HG03520 (cell line): ENCODE measurements at regions not wholly inside any gene's neighbourhood (a gene's known extent, or its start where the extent isn't known, plus 50 kb on each side); places are given as distances from the start of the nearest gene placed in this dataset.
A peak's percentile ranks its signal among the peaks of the same experiment; 100 is the strongest.
"Not testable (repeated sequence)": the region's sequence is repeated elsewhere in the genome, so short reads cannot be mapped to it uniquely, and the experiment has no call there.

Experiments used
- ATAC-seq: cut with Tn5 transposase; IDR thresholded peaks from one replicate; pipeline ENCODE4 v1.9.1; 2021; ENCODE audit warnings: mild to moderate bottlenecking, moderate library complexity; ENCODE audit not compliant: unreplicated experiment

DNA sequence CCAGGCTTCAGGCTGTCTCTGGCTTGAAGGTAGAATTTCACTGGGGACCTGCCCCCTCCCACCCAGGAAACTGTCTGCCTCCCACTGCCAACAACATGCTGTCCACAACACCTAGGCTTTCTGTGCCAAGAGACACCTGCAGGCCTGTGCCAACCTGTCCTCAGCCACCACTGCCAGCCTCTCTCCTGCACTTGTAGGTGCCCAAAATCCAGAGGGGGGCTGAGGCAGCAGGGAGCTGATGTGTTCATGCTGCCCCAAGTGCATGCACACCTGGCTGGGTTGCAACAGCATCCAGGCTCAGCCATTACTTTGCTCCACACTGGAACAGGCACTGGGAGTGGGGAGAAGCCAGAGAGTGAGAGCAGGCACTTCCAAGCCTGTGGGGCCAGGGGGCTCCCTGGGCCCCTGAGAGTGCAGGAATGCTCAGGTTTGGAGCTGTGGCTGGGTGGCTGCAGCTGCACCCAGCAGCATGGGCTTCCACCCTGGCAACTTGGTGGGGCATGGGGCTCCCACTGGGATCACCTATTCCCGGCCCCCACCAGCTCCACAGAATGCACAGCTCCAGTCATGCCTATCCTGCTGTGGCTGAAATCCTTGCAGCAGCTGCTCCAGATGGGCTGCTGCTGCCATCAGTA, 218.1 kb upstream of the OBI1 start:
- no peak for ATAC-seq

DNA sequence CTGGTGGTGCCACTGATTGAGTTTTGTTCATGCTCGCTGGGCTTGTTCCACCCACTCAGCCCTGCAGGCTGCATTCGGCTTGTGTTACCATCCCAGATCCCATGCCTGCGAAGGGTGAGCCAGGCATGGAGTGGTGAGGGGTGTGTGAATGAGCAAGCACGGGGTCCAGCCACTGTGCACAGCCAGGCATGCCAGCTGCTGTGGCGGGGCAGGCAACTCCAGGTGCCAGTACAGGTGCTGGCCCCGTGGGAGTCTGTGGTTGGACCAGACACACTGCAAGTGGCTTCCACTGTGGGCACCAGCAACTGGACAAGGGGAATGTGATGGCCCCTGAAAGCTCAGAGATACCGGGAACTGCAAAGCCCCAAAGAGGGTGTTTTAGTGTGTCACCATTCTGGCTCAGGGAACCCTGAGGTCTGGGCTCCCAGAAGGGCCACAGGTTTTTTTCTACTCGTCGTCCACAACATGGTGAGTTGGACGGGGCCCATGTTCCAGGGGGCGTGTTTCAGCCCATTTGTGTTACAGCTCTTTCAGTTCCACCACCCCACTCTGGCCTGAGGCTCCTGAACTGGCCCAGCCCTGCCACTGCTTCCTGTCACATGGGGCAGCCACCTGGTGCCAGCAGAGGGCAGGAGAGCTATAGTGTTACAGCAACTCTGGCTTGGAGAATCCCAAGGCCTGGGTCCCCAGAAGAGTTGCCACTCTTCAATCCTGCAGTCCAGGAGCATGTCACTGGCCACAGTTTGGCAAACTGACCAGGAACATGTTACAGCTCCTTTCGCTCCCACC, 217.0 kb upstream of the OBI1 start:
- peak; percentile 65 for ATAC-seq

DNA sequence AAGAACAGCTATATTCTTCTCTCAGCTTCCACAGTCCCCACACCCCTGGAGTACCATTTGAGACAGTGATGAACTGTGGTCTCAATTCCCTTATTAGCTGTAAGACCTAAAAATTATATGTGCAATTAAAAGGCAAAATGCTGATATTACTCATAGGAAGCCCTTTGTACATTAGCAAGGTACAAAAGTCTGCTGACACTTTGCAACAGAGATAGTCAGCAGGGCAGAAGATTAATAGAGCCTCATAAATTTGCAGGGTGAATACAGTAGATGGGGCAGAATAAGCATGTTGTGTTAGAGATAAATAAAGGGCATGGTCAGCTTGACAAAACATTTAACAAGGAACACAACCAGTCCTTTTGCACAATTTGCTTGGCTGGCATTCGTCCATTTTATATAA, 210.0 kb upstream of the OBI1 start:
- no peak for ATAC-seq

DNA sequence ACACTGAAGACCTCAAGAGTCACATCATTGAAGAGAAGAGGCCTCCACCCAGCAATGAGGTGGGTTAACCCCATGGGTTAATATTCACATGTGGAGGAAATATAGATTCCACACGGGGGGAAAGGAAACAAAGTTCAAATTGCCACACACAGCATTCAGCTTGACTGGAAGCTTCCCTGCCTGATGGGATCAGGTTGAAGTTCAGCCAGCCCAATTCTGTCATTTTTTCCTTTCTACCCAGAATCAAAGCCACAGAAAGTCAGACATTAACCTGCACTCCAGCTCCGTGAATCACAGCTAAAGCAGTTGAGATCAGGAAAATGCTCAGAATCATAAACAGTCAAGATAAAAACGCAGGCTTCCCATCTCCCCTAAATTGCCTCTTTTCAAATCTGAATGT, 208.7 kb upstream of the OBI1 start:
- ATAC-seq: no peak

DNA sequence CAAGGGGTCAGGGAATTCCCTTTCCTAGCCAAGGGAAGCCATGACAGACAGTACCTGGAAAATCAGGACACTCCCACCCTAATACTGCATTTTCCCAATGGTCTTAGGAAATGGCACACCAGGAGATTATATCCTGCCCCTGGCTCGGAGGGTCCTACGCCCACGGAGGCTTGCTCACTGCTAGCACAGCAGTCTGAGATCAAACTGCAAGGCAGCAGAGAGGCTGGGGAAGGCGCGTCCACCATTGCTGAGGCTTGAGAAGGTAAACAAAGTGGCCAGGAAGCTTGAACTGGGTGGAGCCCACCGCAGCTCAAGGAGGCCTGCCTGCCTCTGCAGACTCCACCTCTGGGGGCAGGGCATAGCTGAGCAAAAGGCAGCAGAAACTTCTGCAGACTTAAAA, 207.1 kb upstream of the OBI1 start:
- not testable (repeated sequence) for ATAC-seq

DNA sequence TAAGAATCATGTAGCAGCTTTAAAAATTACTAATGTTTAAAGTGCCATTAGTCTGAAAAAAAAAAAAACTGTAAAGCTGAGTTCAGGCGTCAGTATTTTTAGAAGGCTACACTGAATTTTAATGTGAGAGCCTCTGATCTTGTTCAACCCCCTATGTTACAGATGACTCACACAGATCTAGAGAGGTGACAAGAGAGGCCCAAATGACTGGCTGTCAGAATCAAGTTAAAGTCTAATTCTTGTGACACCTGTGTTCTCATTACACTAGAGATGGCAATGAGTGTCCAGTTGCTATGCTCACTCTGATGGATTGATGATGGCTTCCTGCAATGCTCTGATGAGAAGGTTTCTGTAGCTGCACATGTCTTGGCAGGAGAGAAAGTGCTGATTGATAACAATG, 203.5 kb upstream of the OBI1 start:
- ATAC-seq: no peak

DNA sequence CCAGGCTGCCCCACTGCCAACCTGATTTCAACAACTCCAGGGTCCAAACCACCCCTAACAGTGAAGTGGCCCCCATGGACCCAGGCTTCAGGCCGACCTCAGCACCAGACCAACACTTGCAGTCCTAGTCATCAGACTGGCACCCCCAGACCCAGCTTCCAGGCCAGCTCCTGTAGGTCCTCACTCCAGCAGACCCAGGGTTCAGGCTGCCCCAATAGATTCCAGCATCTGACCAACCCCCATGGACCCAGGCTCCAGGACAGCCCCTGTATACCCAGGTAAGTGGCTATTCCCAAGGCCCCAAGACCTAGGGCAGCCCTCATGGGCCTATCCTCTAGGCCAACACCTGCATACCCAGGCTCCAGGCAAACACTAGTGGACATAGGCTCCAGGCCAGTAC, 193.8 kb upstream of the OBI1 start:
- ATAC-seq: no peak

DNA sequence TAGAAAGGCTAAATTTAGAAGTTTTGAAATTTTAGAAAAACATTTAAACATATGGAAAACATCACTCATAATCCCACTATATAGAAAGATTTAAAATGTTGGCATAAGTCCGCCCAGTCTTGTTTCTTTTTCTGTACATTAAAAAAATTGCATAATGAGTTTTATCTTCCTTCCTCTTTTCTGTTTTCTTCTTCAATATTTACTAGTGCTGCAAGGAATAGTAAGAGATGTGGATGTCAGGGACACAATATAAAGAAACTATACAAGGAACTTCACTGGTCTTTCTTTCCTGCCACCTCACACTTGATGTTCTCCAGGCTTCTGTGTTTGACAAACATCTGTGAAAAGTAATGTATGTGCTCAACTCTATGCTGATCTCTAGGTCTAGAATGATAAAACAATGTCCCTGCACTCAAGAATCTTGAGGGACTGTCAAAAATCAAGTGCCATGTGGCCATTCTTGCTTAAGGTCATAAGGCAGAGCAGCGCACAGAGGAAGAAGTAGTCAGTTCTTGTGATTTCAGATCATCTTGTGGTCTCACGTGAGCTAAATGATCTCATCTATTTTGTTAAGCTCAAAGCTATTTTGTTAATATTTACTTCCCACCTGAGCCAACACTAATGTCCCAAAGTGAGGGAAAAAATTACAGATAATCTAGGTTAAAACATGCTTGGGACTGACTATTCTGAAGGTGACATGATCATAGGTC, 186.9 kb upstream of the OBI1 start:
- no peak for ATAC-seq

DNA sequence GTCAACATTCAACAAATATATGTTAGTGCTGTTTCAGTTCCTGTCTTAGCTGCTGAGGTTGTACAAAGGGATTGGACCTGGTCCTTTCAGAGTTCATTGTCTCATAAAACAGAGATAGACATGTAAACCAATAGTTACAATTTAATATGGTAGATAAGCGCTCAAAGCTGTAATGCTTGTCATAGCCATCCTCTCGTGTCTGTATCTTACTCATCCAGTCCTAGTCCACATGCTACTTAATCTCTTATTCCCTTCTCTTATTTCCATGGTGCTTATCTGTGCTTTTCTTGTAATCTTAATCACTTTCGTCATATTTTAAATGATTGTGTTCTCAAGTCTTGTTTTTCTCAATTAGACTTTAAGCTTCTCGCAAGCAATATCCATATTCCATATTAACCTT, 185.2 kb upstream of the OBI1 start:
- ATAC-seq: no peak

DNA sequence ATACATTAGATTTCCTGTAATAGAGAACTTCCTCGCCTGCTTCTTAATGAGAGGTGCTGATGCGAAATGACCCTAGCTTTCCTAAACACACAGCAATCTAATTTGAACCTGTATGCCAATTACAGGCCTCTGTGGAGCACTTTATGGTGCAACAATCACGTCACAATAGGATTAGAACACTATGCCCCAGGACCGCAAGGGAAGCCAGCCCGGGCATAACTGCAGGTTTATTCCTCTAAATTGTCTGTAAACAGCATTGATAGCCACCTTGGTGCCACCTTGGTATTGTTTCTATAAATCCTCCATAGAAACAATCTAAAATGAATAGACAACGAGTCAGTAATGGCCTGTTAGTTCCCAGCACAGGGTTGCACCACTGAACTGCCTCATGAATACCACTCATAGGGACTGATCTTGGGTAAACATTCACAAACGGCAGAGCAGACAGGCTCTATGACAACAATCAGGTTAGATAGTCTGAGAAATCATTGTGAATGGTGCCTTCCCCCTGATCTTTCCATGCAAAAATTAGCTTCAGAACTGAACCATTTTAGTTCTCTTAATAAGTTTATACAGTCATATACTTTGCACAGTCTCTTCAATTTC, 182.5 kb upstream of the OBI1 start:
- no peak for ATAC-seq

DNA sequence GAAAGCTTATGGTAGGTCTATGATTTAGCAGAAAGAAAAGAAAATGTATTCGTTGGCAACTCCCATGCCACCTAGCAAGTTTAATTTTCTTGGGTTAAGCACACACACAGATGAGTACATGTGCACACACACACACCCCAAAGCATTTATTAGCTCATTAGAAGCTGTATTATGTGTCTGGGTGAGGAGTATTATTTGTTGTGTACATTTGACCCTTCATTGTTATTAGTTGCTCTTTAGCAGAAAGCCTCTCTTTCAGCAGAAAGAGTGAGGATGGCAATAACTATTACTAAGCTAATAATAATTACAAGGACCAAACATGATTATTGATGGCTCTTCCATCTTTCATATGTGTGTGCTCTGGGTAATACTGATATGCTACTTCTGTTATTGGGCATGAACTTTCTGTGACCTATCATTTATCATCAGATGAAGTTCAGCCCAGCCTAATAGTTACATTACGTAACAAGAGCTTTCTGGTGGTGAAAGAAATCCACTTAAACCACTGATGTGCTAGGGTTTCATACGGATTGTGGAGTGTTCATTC, 177.4 kb upstream of the OBI1 start:
- ATAC-seq: no peak

DNA sequence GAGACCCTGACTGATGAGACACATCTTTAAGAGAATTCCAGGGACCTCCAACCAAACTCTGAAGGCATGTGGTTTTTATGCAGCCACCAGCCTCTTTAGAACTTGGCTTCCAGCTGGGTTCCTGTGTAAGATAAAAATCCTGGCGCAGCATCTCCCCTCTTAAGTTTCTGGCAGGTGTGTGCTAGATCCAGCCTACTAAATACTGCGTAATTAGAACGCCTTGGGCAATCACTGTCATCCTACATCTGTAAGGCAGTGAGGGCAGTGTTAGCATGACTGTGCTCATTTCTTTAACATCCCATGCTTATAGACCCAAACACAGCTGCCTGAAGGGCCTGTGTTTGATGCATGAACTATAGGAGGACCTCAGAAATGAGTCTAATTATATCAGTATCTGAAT, 173.5 kb upstream of the OBI1 start:
- no peak for ATAC-seq

DNA sequence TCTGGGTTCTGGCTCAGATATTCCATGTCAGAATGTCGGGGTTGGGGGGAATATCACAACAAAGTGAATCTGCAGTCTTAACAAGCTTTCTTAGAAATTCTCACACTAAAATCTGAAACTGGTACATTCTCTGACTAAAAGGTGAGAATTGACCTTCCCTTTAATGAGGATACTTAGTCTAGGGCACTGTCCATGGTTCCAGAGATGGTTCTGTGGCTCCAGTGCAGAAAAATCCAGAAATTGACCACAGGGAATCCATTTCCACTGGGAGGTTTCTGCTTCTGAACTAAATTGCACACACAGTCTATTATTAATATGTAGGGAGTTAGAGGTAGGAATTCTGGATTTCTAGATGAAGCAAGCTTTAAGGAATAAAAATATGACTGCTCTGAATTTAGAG, 171.6 kb upstream of the OBI1 start:
- ATAC-seq: no peak

DNA sequence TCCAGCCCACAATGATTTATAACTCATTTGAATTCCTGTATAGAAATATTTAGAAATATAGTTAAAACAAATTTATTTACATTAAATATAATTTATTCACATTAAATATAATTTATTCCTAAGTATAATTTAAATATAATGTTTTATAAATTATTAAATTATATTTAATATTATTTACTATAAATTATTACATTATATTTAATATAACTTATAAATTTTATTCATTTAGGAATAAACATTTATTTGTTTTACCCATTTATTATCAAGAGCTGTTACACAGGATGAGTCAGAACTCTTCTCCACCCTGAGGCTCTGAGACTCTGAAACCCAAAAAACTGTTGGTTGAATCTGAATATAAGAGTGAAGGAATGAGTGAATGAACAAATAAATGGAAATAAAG, 170.9 kb upstream of the OBI1 start:
- ATAC-seq: no peak

DNA sequence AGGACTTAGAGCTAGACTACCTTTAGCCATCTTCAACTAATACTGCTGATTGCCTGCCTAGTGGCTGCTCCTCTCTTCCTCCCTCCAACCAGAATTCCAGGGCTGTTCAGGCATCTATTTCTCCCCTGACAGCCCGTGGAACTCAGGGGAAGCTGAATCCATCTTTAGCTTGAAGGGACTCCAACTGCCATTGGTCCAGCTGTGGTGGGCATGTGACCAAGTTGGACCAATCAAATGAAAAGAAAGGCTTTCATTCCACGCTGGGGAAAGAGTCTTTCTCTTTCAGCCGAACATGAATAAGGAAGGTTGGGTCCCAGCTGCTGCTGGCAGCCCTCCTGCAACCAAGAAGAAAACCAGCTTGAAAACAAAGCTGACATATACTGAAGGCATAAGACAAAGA, 168.5 kb upstream of the OBI1 start:
- no peak for ATAC-seq

DNA sequence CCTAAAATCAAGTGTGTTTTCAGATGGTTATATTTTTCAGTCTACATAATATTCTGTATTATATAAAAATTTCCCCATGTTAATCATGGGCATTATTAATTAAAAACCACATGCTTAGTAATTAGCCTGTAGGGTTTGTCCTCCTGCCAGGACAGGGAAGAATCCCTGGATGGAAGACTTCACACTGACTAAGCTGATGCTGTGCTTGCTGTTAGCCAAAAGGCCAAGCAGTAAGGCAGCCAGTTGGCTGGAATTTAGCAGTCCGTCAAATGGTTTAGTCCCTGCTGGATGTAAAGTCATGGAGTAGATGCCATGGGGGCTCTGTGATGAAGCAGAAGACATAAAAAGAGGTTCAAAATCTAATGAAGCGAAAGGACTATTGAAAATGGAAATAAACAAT, 168.0 kb upstream of the OBI1 start:
- ATAC-seq: no peak

DNA sequence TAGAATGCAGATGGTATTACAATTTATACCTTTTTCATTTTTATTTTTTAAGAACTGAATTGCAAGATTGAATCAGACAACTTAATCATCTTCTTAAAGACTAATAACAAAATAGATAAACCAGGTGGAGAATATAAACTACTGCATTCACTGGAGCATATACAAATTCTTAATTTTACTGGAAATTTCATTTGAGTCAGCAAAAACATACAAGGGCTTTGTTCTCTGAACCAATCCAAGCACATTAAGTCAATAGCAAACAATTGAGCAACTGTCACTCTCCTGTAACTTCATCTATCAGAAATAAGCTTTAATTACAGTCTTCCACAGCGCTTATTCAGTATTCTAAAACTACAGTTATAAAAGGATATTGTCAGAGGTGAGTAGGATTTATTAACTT, 167.4 kb upstream of the OBI1 start:
- no peak for ATAC-seq

DNA sequence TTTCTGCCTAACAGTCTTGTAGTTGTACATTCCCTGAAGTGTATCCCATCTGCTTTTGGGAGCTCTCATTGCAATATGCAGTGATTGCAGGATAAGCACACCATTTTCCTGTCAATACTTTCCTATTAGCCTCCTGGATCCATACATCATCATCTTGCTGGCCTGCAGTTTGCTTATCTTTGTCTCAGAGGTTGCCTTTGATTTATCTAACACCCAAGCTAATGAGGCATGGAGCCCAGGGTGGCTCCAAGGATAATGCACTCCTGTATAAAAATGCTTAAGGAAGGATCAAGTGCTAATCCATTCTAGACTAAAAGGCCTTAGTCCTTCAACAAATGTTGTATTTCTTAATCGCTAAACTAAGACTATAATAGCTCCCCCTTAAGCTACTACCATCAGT, 161.6 kb upstream of the OBI1 start:
- ATAC-seq: no peak

DNA sequence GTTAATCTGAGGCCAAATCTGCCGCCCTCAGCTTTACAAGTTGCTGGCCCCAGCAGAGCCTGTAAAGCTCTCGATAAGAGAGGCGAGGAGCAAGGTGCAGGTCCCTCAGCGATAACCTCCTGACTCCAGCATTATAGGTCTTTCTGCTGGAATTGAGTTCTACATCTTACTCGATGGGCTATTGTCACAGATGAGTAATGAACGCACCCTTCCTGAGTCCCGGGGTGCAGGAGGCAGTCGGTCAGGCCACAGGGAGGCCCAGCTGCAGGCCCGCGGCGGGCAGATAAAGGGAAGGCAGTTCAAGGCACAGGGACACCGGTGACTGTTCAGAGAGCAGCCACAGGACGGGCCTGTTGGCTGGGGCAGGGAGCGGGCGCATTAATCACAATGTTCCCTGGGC, 157.6 kb upstream of the OBI1 start:
- no peak for ATAC-seq

DNA sequence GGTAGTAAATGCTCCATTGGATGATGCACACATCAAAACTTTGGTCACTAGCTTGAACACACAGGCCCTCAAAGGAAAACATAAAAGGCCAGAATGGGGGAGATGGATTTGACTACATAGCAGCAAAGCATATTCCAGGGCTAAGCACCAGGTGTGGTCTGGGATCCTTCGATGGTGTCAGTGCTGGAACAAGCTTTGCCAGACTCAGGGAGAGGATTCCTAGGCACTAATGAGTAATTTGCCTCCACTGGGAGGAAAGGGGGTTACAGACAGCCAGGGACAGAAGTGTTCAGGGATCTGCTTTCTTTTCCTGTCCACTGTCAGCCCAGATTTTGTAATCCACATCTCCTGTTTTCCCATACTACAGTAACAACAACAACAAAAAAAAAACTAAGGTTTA, 157.2 kb upstream of the OBI1 start:
- no peak for ATAC-seq

DNA sequence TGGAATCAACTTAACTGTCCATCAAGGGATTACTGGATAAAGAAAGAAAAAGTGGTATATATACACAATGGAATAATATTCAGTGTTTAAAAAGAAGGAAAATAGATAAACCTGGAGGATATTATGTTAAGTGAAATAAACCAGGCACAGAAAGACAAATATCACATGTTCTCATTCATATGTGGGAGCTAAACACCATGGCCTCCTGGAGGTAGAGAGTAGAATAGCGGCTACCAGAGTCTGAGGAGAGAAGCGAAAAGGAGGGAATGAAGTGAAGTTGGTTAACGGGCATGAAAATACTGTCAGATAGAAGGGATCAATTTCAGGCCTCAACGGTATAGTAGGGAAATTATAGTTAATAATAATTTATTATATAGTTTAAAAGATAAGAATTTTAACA, 147.5 kb upstream of the OBI1 start:
- peak; percentile 79 for ATAC-seq

DNA sequence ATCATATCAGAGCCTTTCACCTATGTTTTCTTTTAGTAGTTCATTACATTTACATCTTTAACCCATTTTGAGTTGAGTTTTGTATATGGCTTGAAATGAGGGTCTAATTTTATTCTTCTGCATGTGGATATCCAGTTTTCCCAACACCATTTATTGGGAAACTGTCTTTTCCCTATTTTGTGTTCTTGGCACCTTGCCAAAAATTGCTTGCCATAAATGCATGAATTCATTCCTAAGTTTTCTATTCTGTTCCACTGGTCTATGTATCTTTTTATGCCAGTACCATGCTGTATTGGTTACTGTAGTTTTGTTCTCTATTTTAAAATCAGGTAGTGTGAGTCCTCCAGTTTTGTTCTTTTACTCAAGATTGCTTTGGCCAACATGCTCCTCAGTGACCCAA, 144.0 kb upstream of the OBI1 start:
- no peak for ATAC-seq
